Esophagus squamous epithelium (tissue), 5 donors: ENCODE measurements at regions not wholly inside any gene's neighbourhood (a gene's known extent, or its start where the extent isn't known, plus 50 kb on each side); places are given as distances from the start of the nearest gene placed in this dataset.
"Not testable (repeated sequence)": the region's sequence is repeated elsewhere in the genome, so short reads cannot be mapped to it uniquely, and the experiment has no call there.

Experiments used
- DNase-seq: peaks from one replicate; lab custom pipeline; 2025; lab: John Stamatoyannopoulos, UW
- H3K27ac ChIP-seq, 4 donors: fragments of 200-600 bp; sonication (generic); one replicate each; pipeline ENCODE4 v1.5.1; 2016 to 2019; ENCODE audit warnings: mild to moderate bottlenecking in 1 of 4
- H3K27me3 ChIP-seq, 4 donors: fragments of 200-600 bp; sonication (generic); 1 replicate in 3 of 4; 2 replicates in 1 of 4; pipeline versions ENCODE4 v1.5.1 to v1.6.0; 2017 to 2021; ENCODE audit warnings: antibody characterized with exemption in 1 of 4
- H3K36me3 ChIP-seq, 3 donors: fragments of 200-600 bp; sonication (generic); one replicate each; pipeline ENCODE4 v1.5.1; 2016 to 2019
- H3K4me1 ChIP-seq, 3 donors: fragments of 200-600 bp; sonication (generic); one replicate each; pipeline ENCODE4 v1.5.1; 2017 to 2019
- H3K4me3 ChIP-seq, 4 donors: fragments of 200-600 bp; sonication (generic); 1 replicate in 3 of 4; 2 replicates in 1 of 4; pipeline ENCODE4 v1.5.1; 2016 to 2019; ENCODE audit warnings: mild to moderate bottlenecking in 2 of 4, moderate library complexity in 1 of 4
- H3K9me3 ChIP-seq, 3 donors: fragments of 200-600 bp; sonication (generic); one replicate each; pipeline ENCODE4 v1.5.1; 2016 to 2019
- POLR2A ChIP-seq, 4 donors: fragments of 450-650 bp; IDR thresholded peaks; one replicate each; pipeline ENCODE4 v1.6.1; 2017; ENCODE audit warnings: antibody characterized with exemption in 4 of 4, mild to moderate bottlenecking in 4 of 4, moderate library complexity in 3 of 4
- WGBS, 2 donors: methylation state at CpG; one replicate each; pipeline ENCODE4 v1.1.5; 2018; 5-methylcytosine and 5-hydroxymethylcytosine counted together
- intact Hi-C: fragments of 100-400 bp; cut with DNase I; formaldehyde crosslinking; loops from one replicate; pipeline ENCODE4 v1.15.0; 2022
- TF ChIP-seq, protein P1 (sequence below), 6 experiments: fragments of 450-650 bp in 4 of 6; fragments of 200-600 bp in 2 of 6; sonication (generic) in 2 of 6; IDR thresholded peaks; one replicate each; pipeline ENCODE4 v1.5.1; 2016 to 2019; ENCODE audit warnings: antibody characterized with exemption in 6 of 6, mild to moderate bottlenecking in 4 of 6, moderate library complexity in 4 of 6
- donor health status: DM: yes; HTN: yes; CAD: no.

DNA sequence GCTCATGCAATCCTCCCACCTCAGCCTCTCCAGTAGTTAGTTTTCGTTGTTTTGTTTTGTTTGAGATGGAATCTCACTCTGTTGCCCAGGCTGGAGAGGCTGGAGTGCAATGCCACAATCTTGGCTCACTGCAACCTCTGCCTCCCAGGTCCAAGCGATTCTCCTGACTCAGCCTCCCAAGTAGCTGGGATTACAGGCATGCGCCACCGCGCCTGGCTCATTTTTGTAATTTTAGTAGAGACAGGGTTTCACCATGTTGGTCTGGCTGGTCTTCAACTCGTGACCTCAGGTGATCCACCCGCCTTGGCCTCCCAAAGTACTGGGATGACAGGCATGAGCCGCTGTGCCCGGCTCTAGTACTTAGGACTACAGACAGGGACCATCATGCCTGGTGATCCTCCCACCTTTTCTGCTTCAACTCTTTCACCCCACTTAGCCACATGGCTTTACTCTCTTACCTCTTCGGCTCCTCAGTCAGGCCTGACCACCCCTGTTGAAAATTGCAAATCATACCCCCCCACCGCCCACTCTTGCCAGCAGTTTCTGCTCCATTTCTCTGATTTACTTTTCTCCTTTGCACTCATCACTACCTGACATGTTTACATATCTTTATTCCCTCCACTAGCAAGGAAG, 157.1 kb upstream of the GRK3 start:
- Histone ChIP-seq H3K4me3 (no peak overlapping the region), H3K27me3 (no peaks in the 10 kb centered on the region), H3K27ac (no peak overlapping the region), H3K36me3 (no peaks in the 10 kb centered on the region), H3K4me1 (peaks cover 20 to 31% (median 22%) of the 10 kb centered on the region in 3 donors), H3K9me3 (no peaks in the 10 kb centered on the region)
- TF ChIP-seq, protein P1, sequence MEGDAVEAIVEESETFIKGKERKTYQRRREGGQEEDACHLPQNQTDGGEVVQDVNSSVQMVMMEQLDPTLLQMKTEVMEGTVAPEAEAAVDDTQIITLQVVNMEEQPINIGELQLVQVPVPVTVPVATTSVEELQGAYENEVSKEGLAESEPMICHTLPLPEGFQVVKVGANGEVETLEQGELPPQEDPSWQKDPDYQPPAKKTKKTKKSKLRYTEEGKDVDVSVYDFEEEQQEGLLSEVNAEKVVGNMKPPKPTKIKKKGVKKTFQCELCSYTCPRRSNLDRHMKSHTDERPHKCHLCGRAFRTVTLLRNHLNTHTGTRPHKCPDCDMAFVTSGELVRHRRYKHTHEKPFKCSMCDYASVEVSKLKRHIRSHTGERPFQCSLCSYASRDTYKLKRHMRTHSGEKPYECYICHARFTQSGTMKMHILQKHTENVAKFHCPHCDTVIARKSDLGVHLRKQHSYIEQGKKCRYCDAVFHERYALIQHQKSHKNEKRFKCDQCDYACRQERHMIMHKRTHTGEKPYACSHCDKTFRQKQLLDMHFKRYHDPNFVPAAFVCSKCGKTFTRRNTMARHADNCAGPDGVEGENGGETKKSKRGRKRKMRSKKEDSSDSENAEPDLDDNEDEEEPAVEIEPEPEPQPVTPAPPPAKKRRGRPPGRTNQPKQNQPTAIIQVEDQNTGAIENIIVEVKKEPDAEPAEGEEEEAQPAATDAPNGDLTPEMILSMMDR (IDR thresholded peaks at IDR 0.05), result no peak
- no peak for TF ChIP-seq POLR2A (IDR thresholded peaks at IDR 0.05)
- DNase-seq, result no peak
- intact Hi-C loops, result no loop called here
- 90 to 94% methylated on average over 8 to 11 of the region's 11 CpGs for WGBS, 2 donors

DNA sequence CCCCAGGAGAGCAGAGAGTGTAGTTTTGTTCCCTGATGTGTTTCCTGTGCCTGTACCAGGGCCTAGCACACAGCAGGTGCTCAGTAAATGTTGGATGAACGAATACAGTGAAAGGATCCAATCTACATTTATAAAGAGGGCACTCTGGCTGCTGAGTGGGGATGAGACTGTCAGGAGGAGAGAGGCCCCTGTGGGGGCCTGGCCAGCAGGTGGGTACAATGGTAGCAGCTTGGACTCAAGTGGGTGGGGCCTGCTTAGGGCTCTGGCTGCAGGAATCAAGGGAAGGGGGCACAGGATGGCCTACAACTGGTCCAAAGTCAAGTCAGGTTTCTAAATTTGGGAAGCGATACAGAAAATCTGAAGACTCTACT, 156.6 kb upstream of the GRK3 start:
- no peak for TF ChIP-seq POLR2A (IDR thresholded peaks at IDR 0.05)
- TF ChIP-seq, protein P1 (IDR thresholded peaks at IDR 0.05), result no peak
- Histone ChIP-seq H3K27ac (no peak overlapping the region), H3K36me3 (no peaks in the 10 kb centered on the region), H3K4me3 (no peak overlapping the region), H3K27me3 (no peaks in the 10 kb centered on the region), H3K9me3 (no peaks in the 10 kb centered on the region), H3K4me1 (peaks cover 16 to 26% (median 17%) of the 10 kb centered on the region in 3 donors)
- 92 to 95% methylated on average over 2 of the region's 2 CpGs for WGBS, 2 donors
- no peak for DNase-seq
- intact Hi-C loops, result no loop called here

DNA sequence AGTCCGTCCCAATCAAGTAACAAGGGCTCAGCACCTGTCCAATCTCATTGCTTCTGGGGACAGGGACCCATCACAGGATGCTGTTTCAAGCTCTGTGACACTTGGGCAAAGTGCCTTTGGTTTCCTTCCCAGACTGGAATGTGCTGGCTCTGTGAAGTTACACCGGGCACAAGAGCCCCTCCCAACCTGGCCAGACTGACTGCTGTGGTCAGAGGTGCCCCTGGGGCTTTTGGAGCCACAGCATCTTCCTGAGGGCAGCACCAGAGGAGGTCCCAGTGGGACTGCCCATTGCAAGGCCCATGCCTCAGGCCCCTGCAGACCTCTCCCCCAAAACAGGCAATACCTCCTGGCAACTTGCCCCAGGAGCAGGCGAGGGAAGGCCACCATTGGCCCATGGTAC, 155.2 kb upstream of the GRK3 start:
- H3K27ac ChIP-seq, result no peak overlapping the region
- intact Hi-C loops, result no loop called here
- H3K36me3 ChIP-seq, result no peaks in the 10 kb centered on the region
- TF ChIP-seq POLR2A (IDR thresholded peaks at IDR 0.05), result no peak
- TF ChIP-seq, protein P1 (IDR thresholded peaks at IDR 0.05), result no peak
- WGBS, 2 donors, result 60 to 69% methylated on average over 2 of the region's 3 CpGs
- no peak for DNase-seq
- peaks cover 6 to 12% (median 8%) of the 10 kb centered on the region in 3 donors for H3K4me1 ChIP-seq
- peaks cover 0 to 6% (median 0%) of the 10 kb centered on the region in 4 donors for H3K27me3 ChIP-seq
- H3K4me3 ChIP-seq, result no peak overlapping the region
- peaks cover 0 to 7% (median 0%) of the 10 kb centered on the region in 3 donors for H3K9me3 ChIP-seq

DNA sequence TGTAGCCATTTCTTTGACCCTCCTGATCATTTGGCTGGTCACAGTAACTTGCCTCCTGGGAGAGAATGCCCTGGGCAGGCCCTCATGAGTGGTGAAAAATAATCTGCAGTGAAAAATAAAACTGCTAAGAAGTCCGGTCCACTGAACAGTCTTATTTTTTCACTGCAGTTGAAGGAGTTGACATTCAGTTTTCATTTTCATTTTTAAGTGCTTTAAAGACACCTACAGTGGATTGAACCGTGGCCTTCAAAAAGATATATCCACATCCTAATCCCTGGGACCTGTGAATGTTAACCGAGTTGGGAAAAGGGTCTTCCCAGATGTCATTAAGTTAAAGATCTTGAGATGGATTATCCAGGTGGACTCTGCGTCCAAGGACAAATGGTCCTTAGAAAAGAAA, 153.6 kb upstream of the GRK3 start:
- peaks cover 0 to 12% (median 0%) of the 10 kb centered on the region in 4 donors for H3K27me3 ChIP-seq
- H3K9me3 ChIP-seq, result peaks cover 0 to 7% (median 0%) of the 10 kb centered on the region in 3 donors
- 69 to 84% methylated on average over 4 of the region's 4 CpGs for WGBS, 2 donors
- peaks cover 2 to 4% (median 3%) of the 10 kb centered on the region in 3 donors for H3K4me1 ChIP-seq
- DNase-seq, result no peak
- no peak overlapping the region for H3K4me3 ChIP-seq
- intact Hi-C loops, result no loop called here
- TF ChIP-seq, protein P1 (IDR thresholded peaks at IDR 0.05), result no peak
- no peak for TF ChIP-seq POLR2A (IDR thresholded peaks at IDR 0.05)
- H3K36me3 ChIP-seq, result no peaks in the 10 kb centered on the region
- H3K27ac ChIP-seq, result no peak overlapping the region

DNA sequence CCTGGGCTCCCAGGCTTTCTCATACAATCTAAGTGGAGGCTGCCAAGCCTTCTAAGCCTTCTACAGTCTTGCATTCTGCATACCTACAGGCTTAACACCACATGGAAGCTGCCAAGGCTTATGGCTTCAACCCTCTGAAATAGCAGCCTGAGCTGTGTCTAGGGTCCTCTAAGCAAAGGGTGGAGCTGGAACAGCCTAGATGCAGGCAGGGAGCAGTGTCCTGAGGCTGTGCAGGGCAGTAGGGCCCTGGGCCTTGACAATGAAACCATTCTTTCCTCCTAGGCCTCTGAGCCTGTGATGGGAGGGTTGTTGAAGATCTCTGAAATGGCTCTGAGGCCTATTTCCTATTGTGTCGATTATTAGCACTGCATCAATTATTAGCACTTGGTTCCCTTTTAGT, 150.9 kb upstream of the GRK3 start:
- Histone ChIP-seq H3K36me3 (no peaks in the 10 kb centered on the region), H3K4me3 (no peak overlapping the region), H3K9me3 (peaks cover 0 to 7% (median 0%) of the 10 kb centered on the region in 3 donors), H3K4me1 (no peaks in the 10 kb centered on the region), H3K27ac (no peak overlapping the region), H3K27me3 (peaks cover 0 to 31% (median 0%) of the 10 kb centered on the region in 4 donors)
- DNase-seq, result no peak
- 87 to 100% methylated on average over 1 of the region's 1 CpG for WGBS, 2 donors
- TF ChIP-seq POLR2A (IDR thresholded peaks at IDR 0.05), result no peak
- TF ChIP-seq, protein P1 (IDR thresholded peaks at IDR 0.05), result no peak
- intact Hi-C loops, result no loop called here

DNA sequence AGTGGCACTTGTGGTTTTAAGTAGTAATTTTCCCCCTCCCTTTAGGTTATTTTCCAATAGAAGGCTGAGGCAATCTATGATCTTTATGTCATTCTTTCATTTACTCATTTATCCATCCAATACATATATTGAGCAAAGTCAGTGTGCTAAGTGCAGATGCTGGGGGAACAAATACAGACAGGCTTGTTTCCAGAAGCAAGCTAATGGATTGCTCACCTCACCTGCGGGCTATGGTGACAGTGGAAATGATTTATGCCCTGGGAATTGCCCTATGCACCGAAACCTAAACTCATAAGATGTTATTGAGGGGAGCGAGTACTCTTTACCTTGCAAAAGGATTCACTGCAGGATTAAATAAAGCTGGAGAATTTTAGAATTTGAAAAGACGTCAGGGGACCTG, 148.7 kb upstream of the GRK3 start:
- intact Hi-C loops, H3K27ac ChIP-seq, H3K4me3 ChIP-seq, H3K36me3 ChIP-seq, H3K9me3 ChIP-seq, DNase-seq: not testable (repeated sequence)
- H3K27me3 ChIP-seq, result peaks cover 0 to 52% (median 4%) of the 10 kb centered on the region in 4 donors
- WGBS, 2 donors, result 29 to 44% methylated on average over 4 of the region's 4 CpGs
- H3K4me1 ChIP-seq, result peaks cover 6 to 21% (median 9%) of the 10 kb centered on the region in 3 donors

DNA sequence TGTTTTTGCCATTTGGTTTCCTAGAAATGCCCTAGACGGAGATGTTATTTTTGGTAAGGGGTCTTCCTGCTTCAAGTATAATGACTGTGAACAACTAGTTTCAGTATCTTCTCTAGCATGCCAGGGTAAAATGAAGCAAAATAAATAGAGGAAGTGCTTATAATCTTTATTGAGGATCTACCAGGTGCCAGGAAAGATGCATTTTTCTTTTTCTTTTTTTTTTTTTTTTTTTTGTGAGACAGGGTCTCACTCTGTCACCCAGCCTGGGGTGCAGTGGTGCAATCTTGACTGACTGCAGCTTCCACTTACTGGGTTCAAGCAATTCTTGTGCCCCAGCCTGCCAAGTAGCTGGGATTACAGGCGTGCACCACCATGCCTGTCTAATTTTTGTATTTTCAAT, 146.6 kb upstream of the GRK3 start:
- H3K27ac ChIP-seq, intact Hi-C loops, H3K4me3 ChIP-seq, H3K9me3 ChIP-seq, H3K36me3 ChIP-seq, DNase-seq: not testable (repeated sequence)
- Histone ChIP-seq H3K27me3 (peaks cover 8 to 73% (median 9%) of the 10 kb centered on the region in 4 donors), H3K4me1 (peaks cover 13 to 31% (median 16%) of the 10 kb centered on the region in 3 donors)
- WGBS, 2 donors, result 93 to 94% methylated on average over 1 of the region's 2 CpGs
